NCI-H2196 (cell line): ENCODE measurements at regions not wholly inside any gene's neighbourhood (a gene's known extent, or its start where the extent isn't known, plus 50 kb on each side); places are given as distances from the start of the nearest gene placed in this dataset.
A peak's percentile ranks its signal among the peaks of the same experiment; 100 is the strongest.
"Not testable (repeated sequence)": the region's sequence is repeated elsewhere in the genome, so short reads cannot be mapped to it uniquely, and the experiment has no call there.

Experiments
- DNase-seq: peaks from one replicate; lab custom pipeline; 2025; ENCODE audit not compliant: unreplicated experiment; lab: John Stamatoyannopoulos, UW

DNA sequence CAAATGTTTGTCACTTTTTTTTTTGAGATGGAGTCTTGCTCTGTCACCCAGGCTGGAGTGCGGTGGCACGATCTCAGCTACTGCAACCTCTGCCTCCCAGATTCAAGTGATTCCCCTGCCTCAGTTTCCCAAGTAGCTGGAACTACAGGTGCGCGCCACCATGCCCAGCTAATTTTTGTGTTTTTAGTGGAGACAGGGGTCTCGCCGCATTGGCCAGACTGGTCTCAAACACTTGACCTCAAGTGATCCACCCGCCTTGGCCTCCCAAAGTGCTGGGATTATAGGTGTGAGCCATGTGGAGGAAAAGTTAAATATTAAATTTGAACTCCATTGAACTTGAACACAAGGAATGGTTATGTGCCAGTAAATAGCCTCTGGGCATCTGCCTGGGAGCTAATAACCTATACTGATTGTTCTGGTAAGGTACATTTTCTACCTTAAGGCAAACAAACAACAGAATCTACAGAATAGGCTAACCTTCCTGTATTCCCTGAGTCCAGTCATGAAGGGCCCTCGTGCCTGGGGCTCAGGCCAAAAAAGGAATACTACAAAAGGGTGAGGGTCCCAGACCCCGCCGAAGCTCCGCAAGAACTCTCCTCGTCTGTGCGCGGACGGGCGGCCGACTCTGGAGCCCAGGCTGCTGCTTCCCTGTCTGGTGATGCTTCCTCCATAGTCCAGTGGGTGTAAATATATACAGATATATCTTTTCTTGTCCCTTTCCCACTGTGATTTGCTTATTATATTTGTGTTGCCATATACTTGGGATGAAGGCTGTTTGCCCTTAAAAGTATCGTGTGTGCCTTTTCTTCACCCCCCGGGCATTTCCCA is 74.0 kb upstream of the EIF5 start:
- DNase-seq = no peak

DNA sequence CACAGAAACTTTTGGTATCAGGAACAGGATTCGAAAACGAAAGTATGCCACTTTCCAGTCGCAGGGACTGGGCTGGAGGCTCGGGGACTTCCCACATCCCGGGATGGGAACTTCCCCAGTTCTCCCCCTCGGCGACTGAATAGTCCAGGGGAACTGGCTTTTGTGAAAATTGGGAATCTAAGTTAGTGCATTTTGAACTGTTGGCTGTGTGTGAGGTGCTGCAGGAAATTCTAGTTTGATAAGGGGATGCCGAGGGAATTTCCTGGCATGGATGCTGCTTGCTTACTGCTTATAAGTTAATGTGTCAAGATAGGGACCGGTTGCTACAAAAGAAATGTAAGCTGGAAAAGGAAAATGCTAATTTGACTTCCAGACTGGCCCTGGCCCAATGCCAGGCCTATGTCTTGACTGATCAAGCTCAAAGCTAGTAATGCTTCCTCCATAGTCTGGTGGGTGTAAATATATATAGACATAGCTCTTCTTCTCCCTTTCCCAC is 73.4 kb upstream of the EIF5 start:
- peak; percentile 21 for DNase-seq

DNA sequence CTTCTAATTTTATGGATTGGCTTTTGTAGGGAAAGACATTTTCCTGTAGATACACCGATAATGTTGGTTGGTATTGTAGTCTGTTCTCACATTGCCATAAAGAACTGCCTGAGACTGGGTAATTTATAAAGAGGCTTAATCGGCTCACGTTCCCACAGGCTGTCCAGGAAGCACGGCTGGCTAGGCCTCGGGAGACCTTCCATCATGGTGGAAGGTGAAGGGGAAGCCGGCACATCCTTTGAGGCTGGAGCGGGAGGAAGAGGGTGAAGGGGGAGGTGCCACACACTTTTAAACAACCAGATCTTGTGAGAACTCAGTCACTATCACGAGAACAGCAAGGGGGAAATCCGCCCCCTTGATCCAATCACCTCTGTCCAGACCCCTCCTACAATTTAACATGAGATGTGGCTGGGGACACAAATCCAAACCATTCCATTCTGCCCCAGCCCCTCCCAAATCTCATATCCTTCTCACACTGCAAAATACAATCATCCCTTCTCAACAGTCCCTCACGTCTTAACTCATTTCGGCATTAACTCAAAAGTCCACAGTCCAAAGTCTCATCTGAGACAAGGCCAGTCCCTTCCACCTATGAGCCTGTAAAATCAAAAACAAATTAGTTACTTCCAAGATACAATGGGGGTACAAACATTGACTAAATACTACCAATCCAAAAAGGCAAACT is 66.7 kb upstream of the EIF5 start:
- no peak for DNase-seq

DNA sequence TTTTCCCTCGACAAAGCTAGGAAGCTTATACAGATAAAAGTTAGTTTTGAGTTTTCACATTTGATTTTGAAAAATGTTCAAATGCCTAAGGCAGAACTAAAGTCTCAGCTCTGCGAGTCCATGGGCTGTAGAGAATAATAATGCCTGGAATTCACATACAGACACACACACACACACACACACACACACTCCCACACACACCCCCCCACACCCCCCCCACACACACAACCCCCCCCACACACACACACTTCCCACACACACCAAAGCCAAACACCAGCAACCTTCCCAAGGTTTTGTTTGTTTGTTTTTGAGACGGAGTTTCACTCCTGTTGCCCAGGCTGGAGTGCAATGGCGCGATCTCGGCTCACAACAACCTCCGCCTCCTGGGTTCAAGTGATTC is 62.8 kb upstream of the EIF5 start:
- no peak for DNase-seq

DNA sequence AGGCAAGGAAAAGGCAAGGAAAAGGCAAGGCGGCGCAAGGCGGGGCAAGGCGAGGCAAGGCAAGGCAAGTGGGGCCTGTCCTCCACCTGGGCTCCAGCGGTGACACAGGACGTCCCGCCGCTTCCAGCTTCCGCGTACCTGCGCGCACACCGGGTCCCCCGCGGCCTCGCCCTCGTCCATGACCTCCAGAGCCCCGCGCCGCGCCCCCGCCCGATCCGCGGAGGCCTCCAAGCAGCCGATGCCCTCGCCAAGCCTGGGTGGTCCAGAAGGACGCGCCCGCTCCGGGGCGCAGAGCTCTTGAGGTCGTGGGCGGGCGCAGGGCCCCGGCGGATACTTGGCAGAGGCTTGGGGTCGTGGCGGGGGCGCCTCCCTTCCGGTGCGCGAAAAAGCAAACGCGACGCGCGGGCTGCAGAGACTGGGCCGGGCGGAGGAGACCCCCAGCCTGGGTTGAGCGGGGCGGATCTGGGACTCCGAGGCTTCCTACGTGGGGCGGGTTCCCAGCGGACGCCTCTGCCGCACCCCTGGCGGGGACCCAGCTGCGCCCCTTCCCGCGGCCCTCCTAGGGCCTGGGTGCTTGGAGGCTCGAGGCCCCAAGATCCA is 60.8 kb upstream of the EIF5 start:
- no peak for DNase-seq

DNA sequence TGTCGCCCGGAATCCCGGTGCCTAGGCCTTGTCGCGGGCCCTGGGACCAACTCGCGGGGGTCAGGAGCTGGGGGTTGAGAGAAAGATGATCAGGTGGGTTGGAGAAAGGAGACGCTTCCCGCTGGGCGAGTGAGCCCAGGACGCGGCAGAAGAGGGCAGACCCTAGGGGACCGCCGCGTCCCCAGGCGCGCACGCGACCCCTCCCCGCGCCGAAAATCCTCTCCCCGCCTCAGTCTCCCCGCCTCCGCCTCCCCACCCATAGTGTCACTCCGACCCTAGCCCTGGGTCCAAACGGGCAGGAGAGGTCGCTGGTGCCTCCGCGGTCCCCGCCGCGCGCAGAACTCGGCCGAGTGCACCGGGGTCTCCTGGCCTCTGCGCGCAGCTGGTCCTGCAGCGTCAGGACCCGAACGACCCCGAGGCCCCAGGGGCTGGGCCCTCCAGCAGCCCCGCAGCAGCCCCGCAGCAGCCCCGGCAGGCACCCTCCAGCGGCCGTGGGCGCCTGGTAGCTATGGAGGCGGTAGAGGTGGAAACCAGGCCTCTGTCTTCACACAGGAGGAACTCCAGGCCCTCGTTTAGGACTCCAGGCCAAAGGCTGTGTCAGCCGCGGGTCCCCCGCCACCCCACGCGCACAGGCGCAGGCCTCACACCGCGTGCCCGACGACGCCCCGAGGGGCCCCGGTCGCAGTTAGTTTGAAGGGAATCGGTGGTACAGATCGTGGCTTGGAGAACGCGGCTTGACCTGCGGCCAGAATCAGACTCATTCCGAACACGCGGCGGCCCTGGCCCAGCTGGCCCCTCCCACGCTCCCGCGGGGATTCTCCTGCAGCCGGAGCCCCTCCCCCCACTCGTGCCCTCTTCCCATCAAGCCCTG is 60.1 kb upstream of the EIF5 start:
- DNase-seq = no peak

DNA sequence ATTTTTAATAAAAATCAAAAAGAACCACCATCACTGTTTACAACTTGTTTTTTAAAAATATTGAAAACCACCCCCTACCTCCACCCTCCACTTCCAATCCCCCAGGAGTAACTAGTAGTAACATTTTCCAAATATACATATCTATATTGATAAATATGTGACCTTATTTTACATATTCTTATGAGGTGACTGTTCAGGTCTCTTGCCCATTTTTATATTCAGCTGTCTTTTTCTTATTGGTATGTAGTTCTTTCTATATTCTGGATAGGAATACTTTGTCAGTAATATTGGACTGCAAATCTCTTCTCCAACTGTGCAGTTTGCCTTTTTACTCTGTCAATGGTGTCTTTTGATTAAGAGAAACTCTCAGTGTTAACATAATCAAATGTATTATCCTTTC is 59.0 kb upstream of the EIF5 start:
- no peak for DNase-seq

DNA sequence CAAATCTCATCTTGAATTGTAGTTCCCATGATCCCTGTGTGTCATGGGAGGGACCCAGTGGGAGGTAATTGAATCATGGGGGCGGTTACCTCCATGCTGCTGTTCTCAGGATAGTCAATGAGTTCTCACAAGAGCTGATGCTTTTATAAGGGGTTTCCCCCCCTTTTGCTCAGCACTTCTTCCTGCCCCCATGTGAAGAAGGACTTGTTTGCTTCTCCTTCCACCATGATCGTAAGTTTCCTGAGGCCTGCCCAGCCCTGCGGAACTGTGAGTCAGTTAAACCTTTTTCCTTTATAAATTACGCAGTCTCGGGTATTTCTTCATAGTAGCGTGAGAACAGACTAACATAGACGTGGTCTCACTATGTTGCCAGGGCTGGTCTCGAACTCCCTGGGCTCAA is 56.1 kb upstream of the EIF5 start:
- DNase-seq = no peak

DNA sequence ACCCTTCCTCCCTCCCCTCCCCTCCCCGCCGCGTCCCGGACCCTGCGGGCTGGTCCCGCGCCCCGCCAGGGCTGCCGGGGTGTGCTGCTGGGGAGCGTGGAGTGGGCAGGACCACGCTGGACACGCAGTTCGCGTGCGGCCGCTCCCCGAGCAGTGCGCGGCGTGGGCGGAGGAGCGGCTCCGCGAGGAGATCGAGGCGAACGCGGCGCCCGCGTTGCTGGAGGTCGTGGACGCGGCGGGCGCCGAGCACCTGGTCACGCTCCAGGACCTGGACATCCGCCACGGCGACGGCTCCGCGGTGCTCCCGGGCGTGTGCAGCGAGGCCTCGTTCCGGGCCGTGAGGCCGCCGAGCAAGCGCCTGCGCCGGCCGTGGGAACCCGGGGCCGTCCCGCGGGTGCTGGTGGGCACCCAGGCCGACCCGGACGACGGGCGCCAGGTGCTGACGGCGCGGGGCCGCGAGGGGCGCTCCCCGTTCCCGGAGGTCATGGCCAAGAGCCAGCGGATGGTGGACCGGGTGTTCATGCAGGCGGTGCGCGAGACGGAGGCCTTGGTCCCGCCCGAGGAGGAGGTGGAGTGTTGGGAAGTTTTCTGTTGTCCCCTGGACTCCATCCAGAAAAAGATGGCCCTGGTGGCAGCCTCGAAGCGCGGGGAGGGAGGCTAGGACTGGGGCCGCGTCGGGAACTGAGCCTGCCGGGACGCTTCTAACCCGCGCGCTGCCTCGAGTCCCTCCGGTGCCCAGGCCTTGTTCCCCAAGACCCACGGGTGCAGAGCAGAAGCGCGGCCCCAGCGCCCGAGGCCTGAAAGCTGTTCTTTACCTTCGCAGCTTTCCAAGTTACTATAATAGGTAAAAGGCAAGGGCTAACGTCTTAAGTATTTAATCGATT is 54.7 kb upstream of the EIF5 start:
- DNase-seq = no peak

DNA sequence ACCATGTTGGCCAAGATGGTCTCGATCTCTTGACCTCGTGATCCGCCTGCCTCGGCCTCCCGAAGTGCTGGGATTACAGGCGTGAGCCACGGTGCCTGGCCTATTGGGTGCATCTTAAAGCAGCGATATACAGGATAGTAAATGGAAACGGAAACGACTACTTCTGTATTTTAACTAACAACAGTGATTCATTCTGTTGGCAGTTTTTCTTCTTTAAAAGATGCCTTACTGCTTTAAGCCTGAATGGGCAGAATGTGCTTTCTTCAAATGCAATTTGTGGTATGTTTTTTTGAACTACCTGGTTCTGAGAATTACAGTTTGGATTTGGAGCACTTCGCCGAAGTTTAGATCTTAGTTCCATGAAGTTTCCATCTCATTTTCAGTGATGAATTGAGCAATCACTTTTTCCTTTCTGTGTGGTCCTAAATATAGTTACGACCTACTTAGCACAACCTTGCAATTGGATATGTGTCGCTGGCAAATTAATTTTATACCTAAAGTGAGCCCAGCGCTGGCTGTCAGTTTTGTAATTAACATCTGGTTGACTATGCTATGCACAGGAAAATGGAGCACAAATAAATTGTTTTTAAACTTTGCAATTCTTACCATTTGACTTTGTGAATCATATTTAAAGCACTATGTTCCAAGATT is 53.6 kb upstream of the EIF5 start:
- DNase-seq = no peak

DNA sequence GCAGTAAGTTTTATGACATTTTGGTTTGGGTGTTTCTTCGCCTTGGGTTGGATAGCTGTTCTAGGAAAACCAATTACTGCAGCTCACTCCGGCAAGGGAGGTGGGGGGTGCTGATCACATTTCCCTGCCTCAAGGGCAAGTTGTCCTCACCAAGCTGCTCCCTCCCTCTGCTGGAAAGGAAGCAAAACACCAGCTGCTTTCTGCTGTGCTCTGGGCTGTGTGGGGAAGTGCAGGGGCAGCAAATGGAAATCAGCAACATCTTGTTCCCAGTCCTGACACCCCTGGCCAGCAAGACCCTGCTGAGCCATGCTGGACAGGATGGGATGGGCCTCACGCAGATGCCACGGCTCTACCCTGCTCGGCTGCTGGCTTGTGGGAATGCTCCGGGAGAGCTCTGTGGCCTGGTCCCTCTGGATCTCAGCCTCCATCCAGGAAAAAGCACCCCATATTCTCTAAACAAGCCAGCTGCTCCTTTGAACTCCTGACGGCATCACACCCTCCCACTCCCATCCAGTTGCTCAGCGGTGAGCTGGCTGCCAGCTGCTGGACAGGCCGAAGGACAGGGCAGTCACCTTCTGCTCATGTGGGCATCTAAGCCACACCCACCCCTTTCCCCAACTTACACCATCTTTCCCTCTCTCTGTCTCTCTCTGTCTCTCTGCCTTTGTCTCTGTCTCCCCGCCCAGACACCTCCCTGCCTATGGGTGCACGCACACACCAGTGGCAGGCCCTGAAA is 52.4 kb upstream of the EIF5 start:
- DNase-seq = peak; percentile 19

DNA sequence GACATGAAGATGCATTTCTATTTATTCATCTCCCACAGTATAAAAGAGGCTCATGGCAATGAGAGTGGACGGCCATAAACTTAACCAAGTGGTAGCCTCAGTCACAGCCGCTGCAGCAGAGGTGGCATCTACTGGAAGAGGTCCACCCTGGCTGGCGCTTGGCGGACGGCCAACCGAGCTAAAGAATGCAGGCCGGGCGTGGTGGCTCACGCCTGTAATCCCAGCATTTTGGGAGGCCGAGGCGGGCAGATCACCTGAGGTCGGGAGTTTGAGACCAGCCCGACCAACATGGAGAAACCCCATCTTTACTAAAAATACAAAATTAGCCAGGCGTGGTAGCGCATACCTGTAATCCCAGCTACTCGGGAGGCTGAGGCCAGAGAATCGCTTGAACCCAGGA is 51.7 kb upstream of the EIF5 start:
- not testable (repeated sequence) for DNase-seq

DNA sequence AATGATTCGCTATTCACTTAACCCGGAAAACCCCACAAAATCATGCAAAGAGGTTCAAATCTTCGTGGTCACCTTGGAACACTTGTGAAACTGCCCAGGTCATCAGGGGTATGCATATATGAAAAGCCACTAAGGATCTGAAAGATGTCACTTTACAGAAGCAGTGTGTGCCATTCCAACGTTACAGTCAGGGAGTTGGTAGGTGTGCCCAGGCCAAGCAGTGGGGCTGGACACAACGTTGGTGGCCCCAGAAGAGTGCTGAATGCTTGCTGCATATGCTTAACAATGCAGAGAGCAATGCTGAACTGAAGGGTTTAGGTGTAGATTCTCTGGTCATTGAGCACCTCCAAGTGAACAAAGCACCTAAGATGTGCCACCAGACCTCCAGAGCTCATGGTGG is 51.1 kb upstream of the EIF5 start:
- no peak for DNase-seq

DNA sequence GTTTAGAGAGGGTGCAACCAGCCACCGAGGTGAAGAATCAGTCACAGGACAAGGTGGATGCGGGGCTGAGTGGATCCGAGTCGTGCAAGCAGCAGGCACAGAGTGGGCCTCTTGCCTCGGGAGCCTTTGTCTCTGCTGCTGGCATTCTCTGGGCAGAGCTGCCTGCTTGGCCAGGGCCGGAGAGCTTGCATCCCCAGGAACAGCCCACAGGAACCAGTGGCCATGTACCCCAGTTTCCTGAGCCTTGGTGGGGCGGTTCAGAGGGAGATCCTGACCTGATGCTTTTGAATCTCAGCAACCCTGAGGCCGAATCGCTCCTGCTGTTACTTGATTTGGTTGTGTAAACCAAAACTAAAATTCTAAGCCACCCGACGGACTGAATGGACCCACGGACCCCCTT is 50.1 kb upstream of the EIF5 start:
- DNase-seq = no peak
